ENCODE measurements at regions not wholly inside any gene's neighbourhood (a gene's known extent, or its start where the extent isn't known, plus 50 kb on each side); places are given as distances from the start of the nearest gene placed in this dataset.

- POLR2A ChIA-PET: no interaction called here
- DNase-seq: no peak
- intact Hi-C loops (cut with micrococcal nuclease): no loop called here
- ATAC-seq (ENCODE audit: low read depth): no peak
- CTCF ChIA-PET: no interaction called here
- TF ChIP-seq CTCF (IDR thresholded peaks at IDR 0.05): no peak
- Mint-ChIP-seq H3K4me1 (no peaks in the 10 kb centered on the region), H3K36me3 (ENCODE audit: low read depth) (no peaks in the 10 kb centered on the region), H3K27me3 (peaks cover 2% of the 10 kb centered on the region), H3K27ac (no peak overlapping the region), H3K4me3 (no peak overlapping the region), H3K9me3 (peaks cover 18% of the 10 kb centered on the region)
Measured at GRCh38 chr2:11009176-11009575, 97.4 kb downstream of the KCNF1 start.

GRCh38 chr2:11009891-11010290 lies 98.2 kb downstream of the KCNF1 start:
- H3K36me3 Mint-ChIP-seq (ENCODE audit: low read depth): no peaks in the 10 kb centered on the region
- ChIA-PET CTCF (no interaction called here), POLR2A (no interaction called here)
- H3K27ac Mint-ChIP-seq: no peak overlapping the region
- no peak for ATAC-seq (ENCODE audit: low read depth)
- no peak for TF ChIP-seq CTCF (IDR thresholded peaks at IDR 0.05)
- H3K27me3 Mint-ChIP-seq: no peaks in the 10 kb centered on the region
- H3K4me1 Mint-ChIP-seq: no peaks in the 10 kb centered on the region
- peaks cover 18% of the 10 kb centered on the region for H3K9me3 Mint-ChIP-seq
- H3K4me3 Mint-ChIP-seq: no peak overlapping the region
- DNase-seq: no peak
- intact Hi-C loops (cut with micrococcal nuclease): no loop called here

- POLR2A ChIA-PET: no interaction called here
- intact Hi-C loops (cut with micrococcal nuclease): no loop called here
- ATAC-seq (ENCODE audit: low read depth): no peak
- CTCF ChIA-PET: no interaction called here
- no peaks in the 10 kb centered on the region for H3K27me3 Mint-ChIP-seq
- TF ChIP-seq CTCF (IDR thresholded peaks at IDR 0.05): no peak
- no peak overlapping the region for H3K27ac Mint-ChIP-seq
- H3K36me3 Mint-ChIP-seq (ENCODE audit: low read depth): no peaks in the 10 kb centered on the region
- no peak overlapping the region for H3K4me3 Mint-ChIP-seq
- no peaks in the 10 kb centered on the region for H3K4me1 Mint-ChIP-seq
- peaks cover 18% of the 10 kb centered on the region for H3K9me3 Mint-ChIP-seq
- no peak for DNase-seq
Measured at GRCh38 chr2:11011359-11011758, 99.6 kb downstream of the KCNF1 start.

- intact Hi-C loops (cut with micrococcal nuclease): no loop called here
- DNase-seq: no peak
- Mint-ChIP-seq H3K27me3 (no peaks in the 10 kb centered on the region), H3K9me3 (peaks cover 18% of the 10 kb centered on the region), H3K4me1 (no peaks in the 10 kb centered on the region), H3K36me3 (ENCODE audit: low read depth) (no peaks in the 10 kb centered on the region), H3K27ac (no peak overlapping the region), H3K4me3 (no peak overlapping the region)
- no peak for TF ChIP-seq CTCF (IDR thresholded peaks at IDR 0.05)
- no peak for ATAC-seq (ENCODE audit: low read depth)
- POLR2A ChIA-PET: no interaction called here
- CTCF ChIA-PET: no interaction called here
Measured at GRCh38 chr2:11012131-11012693, 100.5 kb downstream of the KCNF1 start.

- no peak for DNase-seq
- no peaks in the 10 kb centered on the region for H3K4me1 Mint-ChIP-seq
- TF ChIP-seq CTCF (IDR thresholded peaks at IDR 0.05): no peak
- intact Hi-C loops (cut with micrococcal nuclease): no loop called here
- ChIA-PET POLR2A (no interaction called here), CTCF (no interaction called here)
- no peak overlapping the region for H3K27ac Mint-ChIP-seq
- peaks cover 18% of the 10 kb centered on the region for H3K9me3 Mint-ChIP-seq
- ATAC-seq (ENCODE audit: low read depth): no peak
- H3K4me3 Mint-ChIP-seq: no peak overlapping the region
- peaks cover 2% of the 10 kb centered on the region for H3K27me3 Mint-ChIP-seq
- no peaks in the 10 kb centered on the region for H3K36me3 Mint-ChIP-seq (ENCODE audit: low read depth)
Measured at GRCh38 chr2:11013196-11013595, 101.5 kb downstream of the KCNF1 start.
